ENCODE measurements at regions not wholly inside any gene's neighbourhood (a gene's known extent, or its start where the extent isn't known, plus 50 kb on each side); places are given as distances from the start of the nearest gene placed in this dataset.

DNA sequence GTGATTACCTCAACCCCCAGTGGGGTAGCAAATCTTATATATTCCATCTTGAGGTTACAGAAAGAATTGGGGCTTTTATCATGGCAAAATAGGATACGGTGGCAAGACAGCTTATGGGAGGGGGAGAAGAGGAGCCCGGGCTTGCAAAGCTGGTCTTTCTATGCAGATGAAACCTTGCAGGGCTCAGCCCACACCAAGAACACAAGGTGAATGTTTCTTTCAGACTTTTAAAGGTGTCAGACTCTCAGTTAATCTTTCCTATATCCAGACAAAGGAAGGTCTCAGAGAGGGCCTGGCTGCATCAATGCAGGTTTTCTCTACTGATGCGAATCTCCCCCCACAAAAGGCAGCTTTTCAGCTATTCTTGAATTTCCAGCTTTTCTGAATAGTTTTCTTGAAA, 59.9 kb upstream of the WDR17 start (continued):
- no peak for TF ChIP-seq PRRX2 (CRISPR knock-in tag; IDR thresholded peaks at IDR 0.05)
- no peak for TF ChIP-seq MXD4 (CRISPR knock-in tag; IDR thresholded peaks at IDR 0.05; ENCODE audit: borderline replicate concordance)
- TF ChIP-seq PRDM15 (CRISPR knock-in tag; IDR thresholded peaks at IDR 0.05), result no peak
- no peak for TF ChIP-seq OVOL2 (CRISPR knock-in tag; IDR thresholded peaks at IDR 0.05; ENCODE audit: borderline replicate concordance)

- 0 out of 2 replicates have a peak, but pooled peaks cover 2% of the 10 kb centered on the region for H3K36me3 Mint-ChIP-seq
Measured at GRCh38 chr4:176009254-176009653, 56.4 kb upstream of the WDR17 start.

GRCh38 chr4:176011529-176011928, 54.1 kb upstream of the WDR17 start:
- no peak for DNase-seq (ENCODE audit: low spot score)
- POLR2A ChIA-PET, result no interaction called here
- no peak for ATAC-seq
- Mint-ChIP-seq H3K9me3 (peaks cover 14% of the 10 kb centered on the region), H3K27ac (no peak overlapping the region), H3K4me3 (no peak overlapping the region), H3K36me3 (0 out of 2 replicates have a peak, but pooled peaks cover 5% of the 10 kb centered on the region), H3K4me1 (peaks cover 3% of the 10 kb centered on the region; the same call in 1 of the 2 replicates), H3K27me3 (ENCODE audit: low read depth) (no peaks in the 10 kb centered on the region)
- CTCF ChIA-PET, result no interaction called here
- TF ChIP-seq ZNF219 (CRISPR knock-in tag; IDR thresholded peaks at IDR 0.05; ENCODE audit: borderline replicate concordance) (no peak), MAX (CRISPR knock-in tag; IDR thresholded peaks at IDR 0.05) (no peak), SMAD4 (CRISPR knock-in tag; IDR thresholded peaks at IDR 0.05) (no peak), KAT7 (CRISPR knock-in tag; IDR thresholded peaks at IDR 0.05; ENCODE audit: borderline replicate concordance) (no peak)

More at GRCh38 chr4:176009254-176009653, 56.4 kb upstream of the WDR17 start:
- Mint-ChIP-seq H3K4me3 (no peak overlapping the region), H3K4me1 (peaks cover 14% of the 10 kb centered on the region), H3K27ac (no peak overlapping the region), H3K9me3 (0 out of 2 replicates have a peak, but pooled peaks cover 6% of the 10 kb centered on the region), H3K27me3 (ENCODE audit: low read depth) (no peaks in the 10 kb centered on the region)
- ChIA-PET POLR2A (no interaction called here), CTCF (no interaction called here)
- ATAC-seq (no peak), DNase-seq (ENCODE audit: low spot score) (no peak)
- no peak for TF ChIP-seq USF1 (CRISPR knock-in tag; IDR thresholded peaks at IDR 0.05)
- TF ChIP-seq NR3C1 (CRISPR knock-in tag; conservative IDR thresholded peaks at IDR 0.05; ENCODE audit: low read depth), result no peak
- TF ChIP-seq, protein P1, sequence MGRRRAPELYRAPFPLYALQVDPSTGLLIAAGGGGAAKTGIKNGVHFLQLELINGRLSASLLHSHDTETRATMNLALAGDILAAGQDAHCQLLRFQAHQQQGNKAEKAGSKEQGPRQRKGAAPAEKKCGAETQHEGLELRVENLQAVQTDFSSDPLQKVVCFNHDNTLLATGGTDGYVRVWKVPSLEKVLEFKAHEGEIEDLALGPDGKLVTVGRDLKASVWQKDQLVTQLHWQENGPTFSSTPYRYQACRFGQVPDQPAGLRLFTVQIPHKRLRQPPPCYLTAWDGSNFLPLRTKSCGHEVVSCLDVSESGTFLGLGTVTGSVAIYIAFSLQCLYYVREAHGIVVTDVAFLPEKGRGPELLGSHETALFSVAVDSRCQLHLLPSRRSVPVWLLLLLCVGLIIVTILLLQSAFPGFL (CRISPR knock-in tag; IDR thresholded peaks at IDR 0.05; ENCODE audit: borderline replicate concordance), result no peak
- TF ChIP-seq ZNF138 (CRISPR knock-in tag; conservative IDR thresholded peaks at IDR 0.05), result no peak
- TF ChIP-seq CREB1 (CRISPR knock-in tag; IDR thresholded peaks at IDR 0.05), result no peak
- no peak for TF ChIP-seq ATF3 (CRISPR knock-in tag; conservative IDR thresholded peaks at IDR 0.05)

All from WTC11 (cell line).